D341Med (cell line): ENCODE measurements at regions not wholly inside any gene's neighbourhood (a gene's known extent, or its start where the extent isn't known, plus 50 kb on each side); places are given as distances from the start of the nearest gene placed in this dataset.
"Not testable (repeated sequence)": the region's sequence is repeated elsewhere in the genome, so short reads cannot be mapped to it uniquely, and the experiment has no call there.

Source experiments
- DNase-seq: peaks from one replicate; pipeline ENCODE4 v3.0.0; 2012; ENCODE audit warnings: low spot score

DNA sequence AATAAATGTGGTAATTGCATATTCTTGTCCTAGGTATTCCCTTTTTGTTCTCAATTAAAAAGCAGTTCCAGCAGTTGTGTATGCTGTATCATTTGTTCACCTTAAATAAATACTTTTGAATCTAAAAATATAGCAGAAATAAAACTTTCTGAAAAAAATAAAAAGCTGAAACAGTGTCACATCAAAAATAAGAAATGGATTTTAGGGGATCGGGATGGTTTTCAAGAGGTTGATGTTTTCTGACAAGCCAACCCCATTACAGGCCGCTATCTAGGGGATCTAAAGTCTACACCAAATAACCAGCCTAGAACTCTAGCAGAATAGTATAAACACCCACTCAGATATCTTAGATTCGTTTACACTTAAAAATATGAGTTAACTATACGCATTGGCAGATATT is 95.4 kb upstream of the MAML3 start:
- DNase-seq: no peak

DNA sequence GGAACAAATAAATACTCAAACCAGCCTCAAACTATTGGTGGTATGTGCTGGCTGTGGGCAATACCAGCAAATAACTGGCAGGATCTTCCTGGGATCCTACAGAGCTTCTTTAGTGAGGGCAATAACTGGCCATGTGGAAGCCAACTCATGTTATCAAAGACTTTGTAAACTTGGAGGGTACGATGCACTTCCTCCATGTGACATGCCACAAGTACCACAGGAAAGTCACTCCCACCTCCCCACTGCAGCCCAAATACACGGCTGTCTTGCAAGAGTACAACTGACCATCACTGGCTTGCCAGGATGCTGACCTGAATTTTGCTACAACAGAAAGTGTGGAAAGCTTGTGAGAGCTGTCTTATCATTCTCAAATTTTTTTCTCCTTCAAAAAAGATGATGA is 93.3 kb upstream of the MAML3 start:
- DNase-seq: no peak

DNA sequence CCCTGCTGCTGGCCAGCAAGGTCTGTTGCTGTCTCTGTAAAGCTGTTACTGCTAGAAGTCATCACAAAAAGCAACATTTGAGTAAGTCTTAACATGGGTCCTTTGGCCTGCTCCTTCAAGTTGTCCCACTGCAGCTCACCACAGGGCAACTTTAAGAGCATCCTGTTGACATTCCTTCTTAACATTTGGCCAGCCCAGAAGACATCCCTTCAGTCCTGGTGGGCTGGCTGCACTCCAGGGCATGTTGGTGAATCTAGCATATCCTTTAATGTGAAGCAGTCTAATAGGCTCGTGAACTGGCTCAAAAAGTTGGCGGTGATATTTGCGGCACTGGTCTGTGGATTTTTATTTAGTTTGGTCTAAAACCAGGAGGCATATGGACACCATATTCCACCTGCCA is 92.2 kb upstream of the MAML3 start:
- DNase-seq: no peak

DNA sequence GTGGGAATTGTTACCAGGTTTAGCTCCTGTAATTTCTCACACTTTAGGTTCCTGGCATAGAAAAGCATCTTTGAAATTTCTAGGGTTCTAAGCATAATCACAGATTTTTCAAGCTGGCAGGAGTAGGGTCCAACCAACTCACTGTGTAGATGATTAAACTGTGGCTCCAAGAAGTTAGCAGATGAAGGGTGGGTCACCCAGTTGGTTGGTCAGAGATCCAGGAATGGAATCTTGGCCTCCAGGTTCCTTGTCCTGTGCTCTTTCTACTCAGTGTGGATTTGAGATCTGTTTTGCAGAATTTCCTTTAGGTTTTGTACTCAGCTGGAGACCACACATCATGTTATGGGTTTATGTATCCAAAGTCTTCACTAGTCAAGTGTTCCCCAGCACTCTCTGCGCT is 90.3 kb upstream of the MAML3 start:
- no peak for DNase-seq

DNA sequence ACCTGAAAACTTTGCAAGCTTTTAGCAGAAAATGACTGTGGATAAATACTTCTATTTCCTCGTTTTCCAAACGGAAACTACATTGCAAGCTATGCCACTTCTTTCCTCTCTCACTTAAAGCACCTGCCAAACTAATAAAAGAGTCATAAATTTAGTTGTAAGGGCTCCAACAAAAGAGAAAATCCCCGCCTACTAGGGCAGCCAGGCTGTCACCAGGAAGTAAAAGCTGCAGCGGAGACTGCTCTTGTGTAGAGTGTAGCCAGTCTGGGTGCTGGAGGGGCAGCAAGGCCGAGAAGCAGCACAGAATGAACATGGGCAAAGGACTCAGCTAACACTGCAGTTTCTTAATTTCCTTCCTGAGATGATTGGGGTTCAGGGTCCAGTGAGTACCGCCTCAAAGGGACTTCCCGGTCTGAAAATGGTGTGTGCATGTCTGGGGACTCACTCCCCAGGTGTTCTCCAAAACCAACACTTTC is 89.3 kb upstream of the MAML3 start:
- DNase-seq: no peak

DNA sequence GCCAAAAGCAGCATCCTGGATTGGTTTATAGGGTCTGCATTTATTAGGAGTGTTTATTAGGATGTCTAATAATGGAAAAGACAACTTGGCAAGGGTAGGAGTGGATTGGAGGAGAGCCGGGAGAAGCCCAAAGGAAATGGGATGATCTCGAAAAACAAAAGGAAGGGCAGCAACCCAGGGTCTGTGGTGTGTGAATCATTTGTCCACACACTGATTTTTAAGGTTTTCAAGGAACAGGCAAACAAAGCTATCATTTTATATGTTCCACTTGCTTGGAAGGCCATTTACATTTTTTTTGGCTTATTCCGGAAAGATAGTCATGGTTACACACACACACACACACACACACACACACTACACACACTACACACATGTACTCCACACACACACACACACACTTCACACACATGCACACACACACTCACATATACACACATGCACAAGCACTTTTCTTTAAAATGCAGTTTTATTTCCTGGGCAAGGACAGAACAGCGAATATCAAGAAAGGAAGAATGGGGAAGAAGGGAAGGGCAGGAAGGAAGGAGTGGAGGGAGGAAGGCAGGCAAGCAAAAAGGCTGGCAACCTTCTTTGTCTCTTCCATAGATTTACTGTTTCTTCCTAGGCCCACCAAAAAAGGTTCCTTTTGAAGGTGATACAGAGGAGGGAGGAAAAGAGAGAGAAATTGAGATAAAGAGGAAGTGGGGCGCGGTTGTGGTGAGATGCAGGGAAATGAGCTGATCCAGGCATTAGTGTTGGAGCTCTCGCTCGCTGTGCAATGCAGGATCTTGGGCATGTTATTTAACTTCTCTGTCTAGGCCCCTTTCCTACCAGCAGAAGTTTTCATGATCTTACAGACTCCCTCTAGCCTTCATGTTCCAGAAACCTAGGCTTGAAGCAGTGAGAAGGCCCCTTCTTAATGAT is 88.6 kb upstream of the MAML3 start:
- no peak for DNase-seq

DNA sequence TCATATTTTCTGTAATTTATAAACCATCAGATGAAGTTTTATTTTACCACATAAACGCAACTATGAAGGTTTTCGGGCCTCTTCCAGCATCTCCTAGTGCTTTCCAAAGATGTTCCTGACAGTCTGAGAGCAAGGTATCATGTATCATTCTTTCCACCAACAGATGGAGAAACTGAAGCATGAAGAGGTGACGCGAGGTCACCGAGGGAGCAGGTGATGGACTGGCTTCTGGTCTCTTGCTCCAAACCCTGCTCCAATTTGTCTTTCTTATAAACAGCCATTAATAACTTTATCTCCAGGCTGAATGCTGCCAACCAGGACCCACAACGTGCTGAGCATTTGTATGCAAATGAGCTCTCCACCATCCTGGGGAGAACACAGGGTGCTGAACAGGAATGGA is 86.3 kb upstream of the MAML3 start:
- no peak for DNase-seq

DNA sequence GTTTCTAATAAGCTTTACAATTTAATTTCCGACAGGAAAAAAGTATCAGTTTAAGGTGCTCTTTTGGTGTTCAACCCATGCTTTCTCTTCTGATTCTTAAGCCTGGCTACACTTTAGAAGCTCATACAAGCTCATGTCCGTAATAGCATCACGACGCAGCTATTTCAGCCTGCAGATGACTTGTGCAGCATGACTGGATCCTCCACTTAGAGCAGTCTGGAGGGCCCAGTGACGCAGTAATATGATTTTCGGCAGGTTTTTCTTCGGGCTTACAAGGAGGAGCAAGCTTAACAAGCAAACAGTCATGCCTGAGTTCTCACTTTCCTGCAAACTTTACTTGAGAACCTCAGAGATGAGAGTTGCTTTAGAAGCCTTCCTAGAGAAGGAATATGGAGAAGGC is 85.3 kb upstream of the MAML3 start:
- DNase-seq: no peak

DNA sequence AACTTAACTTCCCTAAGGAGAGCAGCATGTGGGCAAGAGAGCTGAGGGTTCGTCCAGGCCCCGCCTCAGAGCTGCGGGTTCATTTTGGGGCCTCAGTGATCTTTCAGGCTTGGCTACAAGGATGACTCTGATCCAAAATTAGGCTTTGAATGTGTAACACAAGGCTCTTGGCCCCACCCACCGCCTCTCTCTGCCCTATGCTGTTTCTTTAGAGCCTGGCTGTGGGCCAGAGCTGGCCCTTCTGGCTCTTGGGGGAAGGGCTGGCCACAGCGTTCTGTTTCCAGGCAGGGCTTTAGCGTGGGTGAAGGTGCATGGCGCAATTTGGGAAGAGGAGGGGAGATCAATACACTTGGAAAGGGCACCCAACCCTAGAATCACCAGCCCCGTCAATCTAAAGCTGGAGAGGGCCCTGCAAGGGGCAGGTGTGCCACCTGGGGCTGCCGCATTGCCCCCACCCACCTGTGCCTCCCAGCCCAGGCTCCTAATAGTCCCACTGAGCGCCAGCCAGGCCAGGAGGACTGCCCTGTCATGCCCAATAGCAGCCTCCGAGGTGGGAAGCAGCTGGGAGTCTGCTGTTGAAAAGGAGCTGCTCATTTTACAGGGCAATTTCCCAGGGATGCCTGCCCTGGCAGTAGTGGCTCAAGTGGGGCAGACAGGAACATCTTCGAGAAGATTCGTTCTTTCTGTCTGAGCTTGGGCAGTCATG is 84.5 kb upstream of the MAML3 start:
- DNase-seq: peak; percentile 38

DNA sequence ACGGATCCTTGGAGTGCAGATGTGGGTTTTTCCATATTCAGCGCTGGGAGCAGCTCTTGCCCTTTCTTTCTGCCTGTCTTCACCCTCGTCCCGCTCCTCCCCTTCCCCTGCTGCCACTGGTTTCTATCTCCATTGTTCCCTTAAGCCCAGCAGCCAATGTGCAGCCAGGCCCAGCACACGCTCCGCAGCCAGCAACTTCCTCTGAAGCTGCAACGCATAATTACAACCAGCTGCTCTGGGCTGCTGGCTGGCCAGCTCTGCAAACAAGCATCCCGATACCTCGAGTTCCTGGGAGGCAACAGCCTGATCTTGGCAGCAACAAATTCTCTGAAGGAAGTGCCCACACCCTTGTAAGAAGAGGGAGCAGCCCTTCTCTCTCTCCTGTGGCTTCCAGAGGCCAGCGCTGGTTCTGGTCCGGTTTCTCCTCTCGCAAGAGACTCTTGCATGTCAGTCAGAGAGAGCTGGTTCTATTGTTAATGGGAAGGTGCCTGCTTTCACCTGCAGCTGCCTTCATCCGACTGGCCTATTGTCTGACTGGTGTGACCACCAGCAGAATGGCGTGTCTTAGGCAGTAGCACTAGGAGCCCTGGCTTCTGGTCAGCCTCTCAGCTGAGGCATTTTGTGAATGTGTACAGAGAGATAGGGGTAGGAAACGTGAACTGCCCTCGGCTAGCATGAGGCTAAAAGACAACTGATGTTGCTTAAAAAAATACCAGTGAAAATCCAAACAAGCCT is 83.8 kb upstream of the MAML3 start:
- peak; percentile 58 for DNase-seq

DNA sequence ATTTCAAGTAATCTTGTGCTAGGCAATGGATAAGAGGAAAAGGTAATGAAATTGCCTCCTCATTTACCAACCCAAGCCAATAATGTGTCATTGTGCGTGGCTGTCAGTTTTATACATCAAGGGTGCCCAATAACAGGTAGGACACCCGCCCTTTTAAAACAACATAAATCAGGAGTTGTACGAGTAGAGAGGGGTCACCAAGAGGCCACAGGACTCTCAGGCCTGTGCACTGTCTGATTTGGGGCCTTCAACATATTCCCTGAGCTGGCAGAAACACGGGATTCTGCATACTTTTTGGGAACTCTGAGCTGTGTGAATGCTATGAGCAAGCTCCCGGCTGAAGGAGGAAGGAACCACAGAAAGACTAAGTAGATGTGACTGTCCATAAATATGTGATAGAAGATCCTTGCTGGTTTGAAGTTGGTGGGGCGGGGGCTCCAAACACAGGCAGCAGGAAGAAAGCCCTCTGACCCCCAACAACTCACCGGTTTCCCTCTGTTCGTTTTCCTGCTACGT is 82.7 kb upstream of the MAML3 start:
- no peak for DNase-seq

DNA sequence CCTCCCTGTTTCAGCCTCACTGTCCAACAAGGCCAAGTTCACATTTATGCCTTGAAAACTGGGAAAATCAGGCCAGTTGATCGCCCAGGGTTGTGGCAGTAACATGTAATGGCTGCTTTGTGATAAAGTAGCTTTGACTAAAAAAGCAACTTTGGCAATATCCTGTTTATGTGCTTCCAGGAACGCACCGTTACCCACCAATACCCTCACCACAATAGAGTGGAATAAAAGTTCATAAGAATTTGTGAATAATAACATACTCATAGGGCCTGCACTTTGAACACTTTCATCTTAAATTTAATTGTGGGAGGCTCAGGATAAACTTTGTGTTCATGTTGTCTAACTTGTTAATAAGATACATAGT is 80.7 kb upstream of the MAML3 start:
- DNase-seq: no peak

DNA sequence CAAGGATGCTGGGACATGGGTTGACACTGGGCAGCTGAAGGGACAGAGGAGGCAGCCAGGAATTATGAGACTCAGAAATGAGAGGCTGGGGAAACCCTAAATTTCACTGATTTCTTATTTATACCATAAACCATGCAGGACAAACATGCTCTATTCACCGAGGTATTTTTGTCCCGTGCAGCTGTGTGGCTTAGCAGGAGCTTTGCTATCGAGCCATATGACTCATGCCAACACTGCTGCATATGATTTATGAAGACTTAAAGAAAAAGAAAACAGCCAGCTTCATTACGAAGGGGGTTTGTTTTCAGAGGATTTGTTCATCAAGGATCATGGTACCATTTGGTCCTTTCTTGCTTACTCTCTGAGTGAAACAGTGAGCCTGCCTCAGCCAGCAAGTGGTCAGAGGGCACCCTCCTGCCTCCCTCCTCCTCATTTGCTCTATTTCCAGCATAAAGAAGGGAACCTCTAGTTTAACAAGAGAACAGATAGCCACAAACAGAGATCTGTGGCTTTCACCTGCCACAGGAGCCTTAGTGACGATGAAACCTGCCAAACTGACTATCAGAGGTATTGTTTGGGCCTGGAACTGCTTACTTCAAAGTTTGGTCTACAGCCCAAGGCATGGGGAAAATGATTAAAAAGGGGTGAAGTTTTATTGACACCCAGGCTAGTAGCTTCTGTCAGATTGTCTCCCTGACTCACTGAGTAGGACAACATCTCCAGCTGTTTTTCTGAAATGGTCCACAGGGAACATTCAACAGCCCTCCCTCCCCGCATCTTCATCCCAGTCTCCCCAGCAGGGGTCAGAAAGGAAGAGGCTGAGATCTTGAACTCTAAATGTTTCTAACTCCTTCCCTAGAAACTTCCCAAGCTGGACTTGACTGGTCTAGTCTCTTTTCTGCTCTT is 80.1 kb upstream of the MAML3 start:
- DNase-seq: no peak

DNA sequence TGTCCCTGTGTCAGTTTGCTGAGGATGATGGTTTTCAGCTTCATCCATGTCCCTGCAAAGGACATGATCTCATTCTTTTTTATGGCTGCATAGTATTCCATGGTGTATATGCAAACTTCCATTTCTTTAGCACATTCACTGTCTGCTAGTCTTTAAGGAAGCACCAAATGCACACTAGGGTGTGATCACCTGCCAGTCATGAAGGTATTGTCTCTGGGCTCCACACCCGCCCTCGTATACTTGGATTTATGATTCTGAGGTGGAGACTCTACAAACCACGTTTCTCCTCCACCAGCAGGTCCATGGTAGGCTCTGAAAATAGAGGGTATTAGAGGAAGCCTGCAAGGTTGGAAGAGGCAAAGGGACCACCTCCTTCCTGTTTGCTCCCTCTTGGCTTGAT is 75.9 kb upstream of the MAML3 start:
- no peak for DNase-seq

DNA sequence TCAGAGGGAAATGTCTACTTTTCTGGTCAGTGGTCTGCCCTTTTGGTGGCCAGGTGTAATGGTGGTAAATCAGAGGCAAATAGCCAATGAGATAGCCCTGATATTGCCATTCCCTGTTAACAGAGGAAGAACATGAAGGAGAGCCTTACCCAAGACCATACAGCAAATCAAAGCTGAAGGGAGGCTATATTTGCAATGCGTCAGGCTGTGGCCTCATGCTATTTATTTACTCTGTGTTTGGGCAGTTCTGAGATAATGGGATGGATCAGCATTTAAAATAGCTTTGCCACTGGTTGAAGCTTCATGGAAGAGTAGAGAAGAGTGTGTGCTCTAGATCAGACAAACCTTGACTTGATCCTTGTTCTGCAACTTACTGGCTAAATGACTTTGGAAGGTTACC is 73.3 kb upstream of the MAML3 start:
- no peak for DNase-seq

DNA sequence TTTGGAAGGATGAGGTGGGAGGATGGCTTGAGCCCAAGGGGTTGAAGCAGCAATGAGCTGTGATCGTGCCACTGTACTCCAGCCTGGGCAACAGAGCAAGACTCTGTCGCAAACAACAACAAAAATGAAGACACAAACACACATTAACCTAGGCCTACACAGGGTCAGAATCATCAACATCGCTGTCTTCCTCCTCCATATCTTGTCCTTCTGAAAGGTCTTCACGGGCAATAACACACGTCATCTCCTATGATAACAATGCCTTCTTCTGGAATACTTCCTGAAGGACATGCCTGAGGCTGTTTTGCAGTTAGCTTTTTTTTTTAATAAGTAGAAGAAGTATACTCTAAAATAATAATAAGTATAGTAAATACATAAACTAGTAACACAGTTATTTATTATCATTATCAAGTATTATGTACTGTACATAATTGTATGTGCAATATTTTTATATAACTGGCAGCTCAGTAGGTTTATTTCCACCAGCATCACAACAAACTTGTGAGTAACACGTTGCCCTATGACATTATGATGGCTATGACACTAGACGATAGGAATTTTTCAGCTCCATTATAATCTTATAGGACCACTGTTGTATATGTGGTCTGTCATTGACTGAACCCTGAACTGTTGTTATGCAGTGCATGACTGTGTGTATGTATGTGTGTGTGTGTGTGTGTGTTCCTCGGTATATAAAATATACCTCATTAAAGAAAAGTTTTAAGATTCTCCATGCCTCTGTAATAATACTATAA is 69.2 kb upstream of the MAML3 start:
- DNase-seq: no peak

DNA sequence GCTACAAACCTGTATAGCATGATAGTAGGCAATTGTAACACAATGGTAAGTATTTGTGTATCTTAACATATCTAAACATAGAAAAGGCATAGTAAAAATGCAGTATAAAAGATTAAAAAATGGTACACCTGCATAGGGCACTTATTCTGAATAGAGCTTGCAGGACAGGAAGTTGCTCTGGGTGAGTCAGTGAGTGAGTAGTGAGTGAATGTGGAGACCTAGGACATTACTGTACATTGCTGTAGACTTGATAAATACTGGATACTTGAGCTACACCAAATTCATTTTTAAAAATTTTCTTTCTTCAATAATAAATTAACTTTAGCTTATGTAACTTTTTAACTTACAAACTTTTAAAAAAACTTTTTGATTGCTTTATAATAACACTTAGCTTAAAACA is 68.2 kb upstream of the MAML3 start:
- no peak for DNase-seq

DNA sequence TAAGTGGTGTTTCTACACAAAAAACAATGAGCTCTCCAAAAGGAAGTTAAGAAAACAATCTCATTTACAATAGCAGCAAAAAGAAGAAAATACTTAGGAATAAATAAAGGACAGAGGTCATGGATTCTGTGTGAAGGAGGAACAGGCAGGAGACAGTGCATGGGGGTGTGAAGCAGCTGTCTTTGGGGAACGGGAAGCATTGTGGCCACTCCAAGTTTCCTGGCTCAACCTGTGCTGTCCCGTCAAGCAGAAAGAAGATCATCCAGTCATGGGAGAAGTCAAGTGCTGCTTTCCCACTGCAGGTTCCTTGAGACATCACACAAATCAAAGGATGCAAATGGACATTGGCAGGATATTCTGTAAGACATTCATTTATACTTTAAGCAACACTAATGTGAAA is 66.1 kb upstream of the MAML3 start:
- no peak for DNase-seq

DNA sequence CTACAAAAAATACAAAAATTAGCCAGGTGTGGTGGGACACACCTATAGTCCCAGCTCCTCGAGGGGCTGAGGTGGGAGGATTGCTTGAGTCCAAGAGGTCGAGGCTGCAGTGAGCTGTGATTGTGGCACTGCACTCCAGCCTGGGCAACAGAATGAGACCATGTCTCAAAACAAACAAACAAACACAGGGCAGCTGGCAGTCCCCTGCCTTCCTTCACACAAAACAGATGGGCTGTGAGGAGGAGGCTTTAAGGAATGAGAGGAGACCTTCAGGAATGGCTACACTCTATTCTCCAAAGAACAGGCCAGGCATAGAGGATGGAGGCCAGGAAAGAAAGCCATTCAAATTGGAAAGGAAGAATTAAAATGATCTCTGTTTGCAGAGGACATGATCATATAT is 65.6 kb upstream of the MAML3 start:
- DNase-seq: no peak

DNA sequence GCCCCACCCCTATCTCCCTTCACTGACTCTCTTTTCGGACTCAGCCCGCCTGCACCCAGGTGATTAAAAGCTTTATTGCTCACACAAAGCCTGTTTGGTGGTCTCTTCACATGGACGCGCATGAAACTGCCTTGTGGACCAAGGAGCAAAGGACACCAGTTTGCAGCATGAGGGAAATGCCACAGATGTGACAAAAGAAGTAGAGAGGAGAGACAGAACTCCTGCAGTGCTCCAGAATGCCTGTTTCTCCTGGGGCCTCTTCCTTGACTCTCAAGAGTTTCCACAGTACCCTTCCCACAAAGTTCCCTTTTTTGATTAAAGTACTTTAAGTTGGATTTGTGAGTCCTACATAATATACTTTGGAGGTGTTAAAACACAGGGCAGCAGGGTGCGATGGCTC is 65.1 kb upstream of the MAML3 start:
- not testable (repeated sequence) for DNase-seq

DNA sequence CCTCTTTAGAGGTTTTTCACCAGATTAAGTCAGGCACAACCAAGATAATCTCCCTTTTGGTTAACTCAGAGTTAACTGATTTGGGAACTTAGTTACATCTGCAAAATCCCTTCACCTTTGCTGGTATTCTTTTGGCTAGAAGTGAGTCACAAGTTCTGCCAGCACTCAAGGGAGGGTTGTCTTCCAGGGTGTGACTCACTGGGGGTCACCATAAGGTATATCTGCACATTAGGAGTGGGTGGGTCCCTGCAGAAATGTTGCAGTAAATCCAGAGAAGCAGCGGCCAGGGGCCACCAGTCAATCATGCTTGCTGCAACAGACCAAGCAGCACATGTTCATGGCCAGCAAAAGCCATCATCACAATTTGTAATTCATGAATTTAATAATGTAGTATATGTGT is 59.8 kb upstream of the MAML3 start:
- DNase-seq: no peak
